ENCODE measurements at regions not wholly inside any gene's neighbourhood (a gene's known extent, or its start where the extent isn't known, plus 50 kb on each side); places are given as distances from the start of the nearest gene placed in this dataset.
"Not testable (repeated sequence)": the region's sequence is repeated elsewhere in the genome, so short reads cannot be mapped to it uniquely, and the experiment has no call there.

DNA sequence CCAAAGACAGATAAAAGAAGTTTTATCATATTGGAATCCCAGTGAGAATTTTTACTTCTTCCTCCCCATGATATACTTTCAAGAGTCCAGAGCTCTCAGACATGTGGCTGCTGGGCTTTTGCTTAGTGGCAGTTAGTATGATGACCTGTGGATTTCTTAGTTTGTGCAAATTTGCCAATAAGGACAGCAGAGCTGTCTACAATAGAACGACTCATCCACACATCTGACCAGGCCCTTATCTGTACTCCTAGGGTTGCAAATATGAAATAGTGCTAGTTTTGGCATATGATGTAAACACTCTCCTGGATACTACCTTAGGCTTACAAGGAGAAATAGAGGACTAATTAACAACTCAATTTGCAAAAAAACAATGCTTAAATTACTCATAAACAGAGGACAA lies 758.4 kb upstream of the TMEFF2 start:
- DNase-seq (ENCODE audit: low read depth) = no peak

DNA sequence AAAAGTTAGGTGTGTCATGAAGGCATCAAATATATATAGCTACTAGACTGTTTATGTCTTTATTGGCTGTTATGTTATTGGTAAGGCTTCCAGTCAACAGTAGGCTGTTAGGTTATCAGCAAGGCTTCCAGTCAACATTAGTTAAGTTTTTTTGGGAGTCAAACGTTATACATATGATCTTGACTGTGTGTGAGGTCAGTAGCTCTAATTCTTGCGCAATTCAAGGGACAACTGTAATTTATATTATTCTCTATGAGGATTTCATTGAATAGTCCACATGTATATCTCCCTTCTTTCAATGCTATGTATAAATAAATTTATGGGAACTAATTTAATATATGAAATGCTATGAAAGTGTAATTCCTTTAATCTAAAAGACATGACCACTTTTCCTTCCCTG lies 757.5 kb upstream of the TMEFF2 start:
- DNase-seq (ENCODE audit: low read depth) = no peak

DNA sequence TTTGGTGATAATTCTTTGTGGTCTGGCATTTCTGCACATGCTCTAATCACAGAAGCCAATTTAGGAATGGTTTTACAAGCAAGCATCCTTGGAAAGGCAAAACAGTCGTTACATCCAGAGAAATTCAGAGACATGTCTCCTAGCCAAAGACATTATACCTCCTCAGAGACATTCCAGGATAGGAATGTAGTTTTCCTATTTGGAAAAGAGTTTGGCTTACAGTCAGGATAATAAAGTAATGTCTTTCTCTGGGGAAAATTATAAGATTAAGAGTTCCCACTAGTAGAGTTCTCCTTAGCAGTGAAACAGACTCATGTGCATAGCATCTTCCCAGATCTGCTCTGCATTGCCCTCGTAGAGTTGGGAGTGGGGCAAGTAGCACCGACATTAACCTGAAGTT lies 753.6 kb upstream of the TMEFF2 start:
- DNase-seq (ENCODE audit: low read depth) = no peak

DNA sequence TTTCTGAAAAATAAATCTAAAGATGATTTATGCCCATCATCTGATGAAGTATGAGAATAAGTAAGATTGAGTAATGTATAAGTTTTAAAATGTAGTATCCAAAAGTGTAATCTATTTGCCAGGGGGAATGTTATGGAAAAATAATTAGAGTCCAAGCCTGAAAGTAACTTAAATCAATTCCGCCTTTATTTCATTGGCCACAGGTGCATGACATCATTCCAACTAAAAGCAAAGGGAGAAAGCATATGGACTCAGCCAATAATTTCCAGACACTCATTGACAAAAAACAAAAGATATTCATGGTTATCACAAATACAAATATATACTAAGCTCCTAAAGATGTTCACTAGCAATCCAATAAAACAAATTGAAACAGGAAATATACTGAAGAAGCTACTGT lies 752.6 kb upstream of the TMEFF2 start:
- no peak for DNase-seq (ENCODE audit: low read depth)

DNA sequence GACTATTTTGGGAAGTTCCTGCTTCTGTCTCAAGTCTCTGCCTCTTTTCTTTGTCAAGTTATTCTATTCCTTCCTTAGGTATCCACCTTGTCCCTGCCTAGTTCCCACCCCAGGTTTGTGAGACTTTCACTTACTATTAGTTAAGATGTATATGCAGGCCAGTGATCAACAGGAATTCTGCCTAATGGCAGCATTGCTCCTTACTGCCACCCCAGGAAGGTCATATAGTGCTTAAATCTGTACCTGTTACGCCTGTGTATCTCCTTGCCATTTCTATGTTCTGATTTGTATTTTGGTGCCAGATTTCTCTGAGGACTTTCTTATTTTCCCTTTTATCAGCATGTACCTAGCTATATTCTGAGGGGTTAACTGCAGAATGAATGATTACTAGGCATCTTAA lies 746.0 kb upstream of the TMEFF2 start:
- DNase-seq (ENCODE audit: low read depth) = no peak

DNA sequence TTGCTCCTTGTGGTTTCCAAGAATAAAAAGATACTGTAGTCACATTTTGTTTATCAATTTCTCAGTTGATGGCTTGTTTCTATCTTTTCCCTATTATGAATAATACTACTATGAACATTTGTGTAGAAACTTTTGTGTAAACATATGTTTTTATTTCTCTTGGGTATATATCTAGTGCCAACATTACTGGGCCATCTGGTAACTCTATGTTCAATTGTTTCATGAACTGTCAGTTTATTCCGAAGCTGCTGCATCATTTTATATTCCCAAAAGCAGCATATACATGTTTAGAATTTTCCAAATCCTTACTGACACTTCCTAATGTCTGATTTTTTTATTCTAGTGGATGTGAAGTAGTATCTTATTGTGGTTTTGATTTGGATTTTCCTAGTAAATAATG lies 737.6 kb upstream of the TMEFF2 start:
- DNase-seq (ENCODE audit: low read depth) = no peak

DNA sequence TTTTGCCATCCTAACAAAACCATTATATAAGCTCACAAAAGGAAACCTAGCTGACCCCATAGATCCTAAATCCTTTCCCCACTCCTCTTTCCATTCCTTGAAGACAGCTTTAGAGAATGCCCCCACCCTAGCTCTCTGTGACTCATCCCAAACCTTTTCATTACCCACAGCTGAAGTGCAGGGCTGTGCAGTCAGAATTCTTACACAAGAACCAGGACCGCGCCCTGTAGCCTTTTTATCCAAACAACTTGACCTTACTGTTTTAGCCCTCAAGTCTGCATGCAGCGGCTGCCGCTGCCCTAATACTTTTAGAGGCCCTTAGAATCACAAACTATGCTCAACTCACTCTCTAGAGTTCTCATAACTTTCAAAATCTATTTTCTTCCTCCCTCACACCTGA lies 726.9 kb upstream of the TMEFF2 start:
- DNase-seq (ENCODE audit: low read depth) = not testable (repeated sequence)

DNA sequence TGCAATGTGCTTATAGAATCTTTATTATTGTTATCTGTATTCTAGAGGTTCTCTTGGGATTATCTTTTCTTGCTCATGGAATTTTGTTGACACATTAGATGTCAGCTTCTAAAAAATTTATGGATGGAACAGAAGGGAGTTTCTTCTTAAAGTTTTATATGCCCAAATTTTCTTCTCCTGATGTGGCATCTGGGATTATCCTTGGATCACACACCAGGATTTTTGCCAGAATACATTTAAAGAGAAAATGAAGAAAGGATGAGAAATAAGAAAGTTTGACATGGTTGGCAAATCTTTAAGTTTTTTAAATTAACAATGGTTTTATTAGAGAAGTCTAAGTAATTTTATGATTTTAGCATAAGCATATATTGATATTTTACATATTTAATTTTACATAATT lies 706.7 kb upstream of the TMEFF2 start:
- DNase-seq (ENCODE audit: low read depth) = no peak

DNA sequence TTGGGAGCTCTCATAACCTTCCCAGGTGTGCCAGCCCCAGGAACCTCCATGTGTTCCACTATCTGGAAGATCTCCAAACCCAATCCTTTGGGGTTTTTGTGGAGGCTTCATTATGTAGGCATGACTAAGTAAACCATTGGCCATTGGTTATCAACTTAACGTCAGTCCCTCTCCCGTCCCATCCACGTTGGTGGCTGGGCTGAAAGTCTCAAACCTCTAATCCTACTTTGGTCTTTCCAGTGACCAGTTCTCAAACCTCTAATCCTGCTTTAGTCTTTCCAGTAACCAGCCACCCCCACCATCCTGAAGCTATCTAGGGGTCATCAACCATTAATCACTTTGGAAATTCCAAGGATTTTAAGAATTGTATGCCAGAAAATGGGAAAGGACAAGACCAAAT lies 704.7 kb upstream of the TMEFF2 start:
- no peak for DNase-seq (ENCODE audit: low read depth)

DNA sequence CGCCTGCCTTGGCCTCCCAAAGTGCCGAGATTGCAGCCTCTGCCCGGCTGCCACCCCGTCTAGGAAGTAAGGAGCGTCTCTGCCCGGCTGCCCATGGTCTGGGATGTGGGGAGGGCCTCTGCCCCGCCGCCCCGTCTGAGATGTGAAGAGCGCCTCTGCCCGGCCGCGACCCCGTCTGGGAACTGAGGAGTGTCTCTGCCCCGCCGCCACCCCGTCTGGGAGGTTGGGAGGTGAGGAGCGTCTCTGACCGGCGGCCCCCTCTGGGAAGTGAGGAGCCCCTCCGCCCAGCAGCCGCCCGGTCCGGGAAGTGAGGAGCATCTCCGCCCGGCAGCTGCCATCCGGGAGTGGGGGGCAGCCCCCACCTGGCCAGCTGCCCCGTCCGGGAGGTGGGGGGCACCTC lies 699.2 kb upstream of the TMEFF2 start:
- DNase-seq (ENCODE audit: low read depth) = not testable (repeated sequence)

DNA sequence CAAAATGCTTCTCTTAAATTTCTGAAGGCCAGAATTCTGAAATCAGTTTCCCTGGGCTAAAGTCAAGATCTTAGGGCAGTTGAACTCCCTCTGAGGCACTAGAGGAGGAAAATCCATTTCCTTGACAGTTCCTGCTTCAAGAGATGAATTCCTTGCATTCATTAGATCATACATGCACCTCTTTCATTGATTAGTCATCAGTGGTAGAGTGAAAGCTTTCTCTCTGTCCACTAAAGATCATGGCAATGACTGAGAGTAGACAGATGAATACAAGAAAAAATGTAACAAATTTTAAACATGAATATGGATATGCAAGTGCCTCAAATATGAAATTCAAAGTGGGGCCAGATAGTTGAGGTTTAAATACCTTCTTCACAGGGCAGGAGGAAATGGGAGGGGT lies 693.4 kb upstream of the TMEFF2 start:
- DNase-seq (ENCODE audit: low read depth) = no peak

DNA sequence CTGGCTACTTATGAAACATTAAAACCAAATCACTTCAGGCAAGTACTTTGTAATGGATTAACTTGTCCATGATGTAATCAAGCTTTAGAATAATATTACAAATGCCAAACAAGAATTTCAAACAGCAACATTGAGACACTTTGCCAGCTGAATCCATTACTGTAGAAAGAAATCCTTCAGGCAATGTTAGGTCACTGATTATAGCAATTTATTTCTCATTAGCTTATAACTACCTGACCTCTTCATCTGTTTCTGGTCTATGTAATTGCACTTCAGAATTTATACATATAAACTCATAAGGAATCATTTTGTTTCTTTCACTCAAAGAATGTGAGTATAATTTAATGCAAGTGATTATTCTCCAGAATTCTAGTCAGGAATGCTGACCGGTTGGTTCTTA lies 692.6 kb upstream of the TMEFF2 start:
- DNase-seq (ENCODE audit: low read depth) = no peak

DNA sequence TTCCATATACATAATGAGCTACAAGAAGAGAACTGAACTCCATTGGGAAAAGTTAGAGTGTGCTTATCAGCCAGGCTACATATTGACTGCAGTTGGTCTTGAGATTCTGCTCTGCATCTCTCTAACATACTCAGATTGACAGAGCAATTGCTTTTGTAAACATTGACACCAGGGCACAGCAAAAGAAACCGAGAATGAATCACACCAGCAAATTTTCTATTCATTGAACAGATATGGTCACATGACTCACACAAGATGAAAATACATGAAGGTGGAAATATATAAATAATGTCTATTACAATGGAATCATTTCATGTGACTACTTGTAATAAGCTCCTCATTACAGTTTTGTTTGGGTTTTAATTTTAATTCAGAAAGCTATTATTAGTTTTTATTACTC lies 691.9 kb upstream of the TMEFF2 start:
- no peak for DNase-seq (ENCODE audit: low read depth)

DNA sequence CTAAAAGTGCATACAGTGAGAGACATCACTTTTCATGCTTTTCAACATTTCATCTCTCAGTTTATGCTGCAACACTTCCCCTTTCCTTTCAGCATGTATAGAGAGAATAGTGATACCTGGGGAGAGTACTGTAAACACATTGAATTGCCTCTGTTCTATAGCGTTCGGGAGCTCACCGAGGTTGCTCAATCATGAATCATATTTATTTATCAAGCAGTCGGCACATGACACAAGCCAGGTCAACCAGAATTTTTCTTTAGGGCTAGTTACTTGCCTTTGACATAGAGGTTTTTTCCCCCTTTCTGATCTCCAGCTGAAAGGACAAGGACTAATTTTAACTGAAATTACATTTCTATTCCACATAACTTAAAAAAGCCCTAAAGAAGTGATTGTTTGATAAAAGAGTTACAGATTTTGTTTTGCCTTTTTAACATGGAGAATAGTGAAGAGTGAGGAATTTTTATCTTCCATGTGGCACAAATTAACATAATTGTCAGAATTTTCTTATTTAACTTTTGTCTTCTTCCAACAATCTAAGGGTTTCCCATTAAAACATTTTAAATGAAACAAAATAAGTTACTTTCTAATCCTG lies 690.9 kb upstream of the TMEFF2 start:
- DNase-seq (ENCODE audit: low read depth) = no peak

DNA sequence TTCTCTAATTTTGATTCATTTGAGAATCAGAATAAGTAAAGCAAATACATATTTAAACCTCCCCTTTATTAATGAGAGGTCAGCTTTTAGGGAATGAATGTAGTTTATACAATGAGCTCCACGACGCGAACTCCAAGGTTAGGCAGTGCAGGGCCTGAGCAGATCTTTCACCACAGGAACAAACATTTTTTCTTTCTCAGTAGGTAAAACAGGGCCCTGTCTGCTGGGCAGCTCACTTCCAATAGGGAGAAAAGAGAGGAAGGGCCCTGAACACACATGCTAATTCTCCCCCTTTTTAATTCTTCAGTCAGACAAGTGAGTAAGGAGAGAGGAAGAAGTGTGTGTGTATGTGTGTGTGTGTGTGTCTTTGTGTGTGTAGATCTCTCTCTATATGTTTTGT lies 682.4 kb upstream of the TMEFF2 start:
- DNase-seq (ENCODE audit: low read depth) = no peak

DNA sequence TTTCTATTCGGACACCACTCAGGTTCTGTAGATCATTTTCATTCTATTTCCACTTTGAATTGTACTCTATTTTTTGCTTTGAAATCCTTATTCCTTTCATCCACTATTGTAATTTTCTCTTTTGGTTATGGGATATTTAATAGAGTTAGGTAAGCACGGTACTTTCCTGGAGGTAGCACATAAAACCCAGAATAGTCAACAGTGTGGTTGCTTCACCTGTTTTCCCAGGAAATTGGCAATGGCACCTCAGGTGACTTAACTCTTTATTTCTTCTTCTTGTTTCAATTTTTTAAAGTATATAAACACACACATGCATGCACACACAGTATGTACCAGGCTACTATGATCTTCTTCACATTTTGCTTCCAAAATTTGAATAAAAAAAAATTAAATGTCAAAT lies 682.0 kb upstream of the TMEFF2 start:
- no peak for DNase-seq (ENCODE audit: low read depth)

DNA sequence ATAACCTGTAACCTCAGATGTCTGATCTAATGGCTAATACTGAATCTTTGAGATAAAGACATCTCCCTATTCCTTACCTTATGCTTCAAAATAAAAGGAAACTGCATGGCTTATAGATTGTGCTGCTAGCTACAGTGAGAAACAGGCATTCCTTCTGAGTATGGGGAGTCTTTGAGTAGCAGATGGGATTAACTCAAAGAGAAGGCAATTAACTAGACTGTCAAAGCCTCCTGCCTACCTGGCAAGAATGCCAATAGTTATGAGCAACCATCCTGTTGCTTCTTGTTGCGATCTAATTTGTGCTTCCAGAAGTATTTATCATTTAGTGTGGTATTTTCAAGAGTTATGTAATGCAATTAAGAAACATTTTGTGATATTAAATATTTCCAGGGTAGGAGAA lies 660.0 kb upstream of the TMEFF2 start:
- DNase-seq (ENCODE audit: low read depth) = no peak

DNA sequence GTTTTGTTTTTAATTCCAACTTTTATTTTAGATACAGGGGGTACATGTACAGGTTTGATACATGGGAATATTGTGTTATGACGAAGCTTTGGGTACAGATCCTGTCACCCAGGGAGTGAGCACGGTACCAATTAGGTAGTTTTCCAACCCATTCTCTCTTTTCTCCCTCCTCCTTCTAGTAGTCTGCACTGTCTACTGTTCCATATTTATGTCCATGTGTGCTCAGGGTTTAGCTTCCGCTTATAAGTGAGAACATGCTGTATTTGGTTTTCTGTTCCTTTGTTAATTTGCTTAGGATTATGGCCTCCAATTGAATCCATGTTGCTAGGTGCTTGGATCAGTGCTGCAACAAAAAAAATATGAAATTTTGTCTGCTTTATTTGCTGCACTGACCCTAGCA lies 659.3 kb upstream of the TMEFF2 start:
- DNase-seq (ENCODE audit: low read depth) = no peak

DNA sequence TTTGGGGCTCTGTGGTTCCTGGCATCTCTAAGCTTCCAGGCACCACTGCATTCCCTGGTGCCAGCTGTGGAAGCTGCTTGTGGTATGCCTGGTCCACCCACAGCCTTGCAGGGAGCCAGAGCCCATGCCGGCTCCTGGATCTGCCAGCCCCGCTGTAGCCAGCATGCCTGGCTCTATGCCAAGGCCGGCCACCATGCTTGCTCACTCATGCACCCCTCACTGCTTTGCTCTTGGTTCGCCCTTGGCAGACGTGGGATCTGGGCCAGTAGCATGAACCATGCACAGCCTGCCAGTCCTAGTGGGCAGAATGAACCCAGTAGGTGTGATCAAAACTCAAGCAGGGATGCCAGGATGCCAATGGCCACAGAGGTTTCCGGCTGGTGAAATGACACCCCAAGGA lies 634.2 kb upstream of the TMEFF2 start:
- DNase-seq (ENCODE audit: low read depth) = no peak

DNA sequence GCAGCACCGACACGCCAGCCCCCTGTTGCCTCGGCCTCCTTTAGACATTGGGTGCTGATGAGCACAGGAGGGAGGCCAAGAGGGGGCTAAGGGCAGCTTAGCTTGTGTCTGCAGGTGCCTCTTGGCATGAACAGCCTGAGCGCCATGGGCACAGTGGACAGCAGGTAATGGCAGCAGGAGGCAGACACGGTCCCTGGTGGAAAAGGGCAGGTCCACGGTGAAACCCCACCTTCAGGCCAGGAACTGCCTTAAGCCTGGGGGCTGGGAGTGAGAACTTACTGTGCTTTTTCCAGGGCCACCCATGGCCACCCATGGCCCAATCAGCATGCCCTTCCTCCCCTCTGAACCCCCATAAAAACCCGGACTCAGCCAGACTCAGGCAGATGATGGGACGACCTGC lies 633.4 kb upstream of the TMEFF2 start:
- DNase-seq (ENCODE audit: low read depth) = no peak

DNA sequence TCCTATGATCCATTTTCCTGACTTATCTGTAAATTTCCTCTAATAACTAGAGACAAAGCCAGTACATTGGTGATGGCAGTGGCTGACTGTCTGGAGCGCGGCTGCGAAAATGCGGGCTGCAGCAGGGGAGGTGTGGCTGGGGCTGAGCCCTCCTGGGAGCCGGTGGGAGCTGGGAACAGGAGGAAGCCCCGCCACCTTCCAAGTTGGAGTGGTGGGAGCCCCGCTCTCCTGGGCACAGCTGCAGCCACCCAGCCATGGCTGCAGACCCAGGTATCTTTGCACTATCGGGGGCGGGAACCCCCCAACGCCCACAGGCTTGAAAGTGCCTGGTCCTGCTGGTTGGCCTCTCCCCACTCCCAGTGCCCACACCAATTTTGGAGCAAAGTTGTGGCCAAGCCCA lies 633.0 kb upstream of the TMEFF2 start:
- DNase-seq (ENCODE audit: low read depth) = no peak

DNA sequence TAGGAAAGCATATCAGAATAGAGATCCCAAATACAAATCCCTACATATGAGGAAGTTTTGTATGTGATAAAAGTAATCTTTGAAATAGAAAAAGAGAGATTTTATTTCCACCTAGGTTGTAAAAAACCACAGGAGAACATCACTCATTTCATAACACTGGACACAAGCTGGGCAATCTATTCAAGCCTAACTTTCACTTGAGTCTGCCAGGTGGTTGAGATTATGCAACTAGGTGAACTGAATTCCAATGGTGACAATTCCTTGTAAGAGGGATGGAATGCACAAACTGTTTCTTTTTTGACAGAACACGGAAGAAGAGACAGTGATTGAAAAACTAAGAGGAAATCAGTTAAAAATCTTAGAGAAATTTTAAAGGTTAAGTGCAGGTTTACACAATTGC lies 619.6 kb upstream of the TMEFF2 start:
- no peak for DNase-seq (ENCODE audit: low read depth)

DNA sequence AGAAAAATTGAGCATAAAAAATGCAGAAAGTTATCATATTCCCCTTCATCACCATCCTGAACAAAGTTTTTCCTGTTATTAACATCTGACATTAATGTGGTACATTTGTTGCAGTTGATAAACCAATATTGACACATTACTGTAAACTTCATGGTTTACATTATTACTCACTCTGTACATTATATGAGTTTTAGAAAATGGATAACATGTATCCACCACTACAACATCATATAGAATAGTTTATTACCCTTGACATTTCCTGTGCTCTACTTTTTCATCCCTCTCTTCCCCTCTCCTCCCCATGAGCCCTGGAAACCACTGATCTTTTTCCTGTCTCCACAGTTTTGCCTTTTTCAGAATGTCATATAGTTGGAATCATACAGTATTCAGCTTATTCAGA lies 618.6 kb upstream of the TMEFF2 start:
- no peak for DNase-seq (ENCODE audit: low read depth)

DNA sequence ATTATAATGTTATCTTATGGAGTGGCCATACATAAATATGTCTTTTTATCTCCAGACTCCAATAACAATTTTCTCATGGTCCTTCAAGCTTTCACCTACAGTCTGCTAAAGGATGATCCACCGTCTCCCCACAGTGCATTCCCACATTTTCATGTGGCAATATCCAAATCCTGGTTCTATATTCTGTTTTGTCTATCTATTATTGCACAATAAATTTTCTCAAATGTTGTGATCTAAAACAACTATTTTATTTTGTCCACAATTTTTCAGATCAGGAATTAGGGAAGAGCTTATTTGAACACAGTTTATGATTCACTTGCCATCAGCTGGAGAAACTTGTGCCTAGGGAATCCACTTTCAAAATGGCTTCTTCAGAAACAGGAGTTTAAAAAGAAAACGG lies 614.4 kb upstream of the TMEFF2 start:
- no peak for DNase-seq (ENCODE audit: low read depth)

DNA sequence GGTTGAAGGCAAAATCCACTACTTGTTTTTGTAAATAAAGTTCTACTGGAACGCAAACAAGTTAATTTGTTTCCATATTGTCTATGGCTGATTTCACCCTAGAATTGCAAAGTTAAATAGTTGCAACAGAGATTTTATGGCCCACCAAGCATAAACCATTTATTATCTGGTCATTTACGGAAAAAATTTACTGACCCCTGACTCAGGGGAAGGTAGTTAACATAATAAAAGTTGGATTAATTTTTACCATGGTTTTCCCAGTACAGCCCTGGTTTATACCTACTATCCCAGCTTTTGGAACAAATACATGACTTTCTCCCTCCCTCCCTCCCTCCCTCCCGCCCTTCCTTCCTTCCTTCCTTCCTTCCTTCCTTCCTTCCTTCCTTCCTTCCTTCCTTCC lies 588.9 kb upstream of the TMEFF2 start:
- no peak for DNase-seq (ENCODE audit: low read depth)

Data from CMK (cell line).